Fibroblast of mammary gland (primary cell): ENCODE measurements at regions not wholly inside any gene's neighbourhood (a gene's known extent, or its start where the extent isn't known, plus 50 kb on each side); places are given as distances from the start of the nearest gene placed in this dataset.

ENCODE experiments used
- DNase-seq: peaks from one replicate; pipeline ENCODE4 v3.0.0-alpha.2; 2010; ENCODE audit warnings: low read depth
- H3K4me3 ChIP-seq: 2 replicates; pipeline ENCODE4 v1.5.1; 2011; ENCODE audit warnings: low read depth, mild to moderate bottlenecking, low read length, moderate library complexity; ENCODE audit not compliant: control insufficient read depth
- TF ChIP-seq, protein P1 (sequence below): conservative IDR thresholded peaks from 2 replicates; pipeline ENCODE4 v1.5.1; 2011; ENCODE audit warnings: low read depth, low read length, inconsistent platforms; ENCODE audit not compliant: control insufficient read depth, insufficient read depth

- TF ChIP-seq, protein P1, sequence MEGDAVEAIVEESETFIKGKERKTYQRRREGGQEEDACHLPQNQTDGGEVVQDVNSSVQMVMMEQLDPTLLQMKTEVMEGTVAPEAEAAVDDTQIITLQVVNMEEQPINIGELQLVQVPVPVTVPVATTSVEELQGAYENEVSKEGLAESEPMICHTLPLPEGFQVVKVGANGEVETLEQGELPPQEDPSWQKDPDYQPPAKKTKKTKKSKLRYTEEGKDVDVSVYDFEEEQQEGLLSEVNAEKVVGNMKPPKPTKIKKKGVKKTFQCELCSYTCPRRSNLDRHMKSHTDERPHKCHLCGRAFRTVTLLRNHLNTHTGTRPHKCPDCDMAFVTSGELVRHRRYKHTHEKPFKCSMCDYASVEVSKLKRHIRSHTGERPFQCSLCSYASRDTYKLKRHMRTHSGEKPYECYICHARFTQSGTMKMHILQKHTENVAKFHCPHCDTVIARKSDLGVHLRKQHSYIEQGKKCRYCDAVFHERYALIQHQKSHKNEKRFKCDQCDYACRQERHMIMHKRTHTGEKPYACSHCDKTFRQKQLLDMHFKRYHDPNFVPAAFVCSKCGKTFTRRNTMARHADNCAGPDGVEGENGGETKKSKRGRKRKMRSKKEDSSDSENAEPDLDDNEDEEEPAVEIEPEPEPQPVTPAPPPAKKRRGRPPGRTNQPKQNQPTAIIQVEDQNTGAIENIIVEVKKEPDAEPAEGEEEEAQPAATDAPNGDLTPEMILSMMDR, result no peak
- no peak for DNase-seq
These were observed 107.1 kb upstream of the UBE3A start for GRCh38 chr15:25545889-25546288.

GRCh38 chr15:25545017-25545416 lies 106.2 kb upstream of the UBE3A start:
- no peak overlapping the region for H3K4me3 ChIP-seq
- DNase-seq, result peak; percentile 71
- TF ChIP-seq, protein P1, result no peak

More at GRCh38 chr15:25545889-25546288, 107.1 kb upstream of the UBE3A start:
- H3K4me3 ChIP-seq, result no peak overlapping the region

GRCh38 chr15:25544076-25544475 lies 105.3 kb upstream of the UBE3A start:
- DNase-seq, result no peak
- TF ChIP-seq, protein P1, result no peak
- H3K4me3 ChIP-seq, result no peak overlapping the region

DNA sequence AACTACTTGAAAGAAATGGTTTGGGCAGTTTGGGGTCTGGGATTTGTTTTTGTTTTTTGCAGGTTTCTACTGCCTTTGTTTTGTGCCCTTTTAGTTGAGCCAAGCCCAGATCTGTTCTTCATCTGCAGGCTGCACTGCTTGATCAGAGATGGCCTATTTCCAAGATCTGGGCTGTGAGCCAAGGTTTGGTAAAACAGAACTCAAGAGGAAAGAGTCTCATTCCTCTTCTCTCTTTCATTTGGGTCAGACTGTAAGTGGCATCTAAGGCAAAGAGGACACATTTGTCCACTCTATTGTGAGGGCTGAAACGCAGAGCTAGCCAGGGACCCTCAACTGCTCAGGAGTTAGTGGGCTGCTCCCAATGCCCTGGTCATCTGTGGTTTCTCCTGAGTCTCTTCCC lies 104.4 kb upstream of the UBE3A start:
- no peak overlapping the region for H3K4me3 ChIP-seq
- TF ChIP-seq, protein P1, result no peak
- DNase-seq, result peak; percentile 69

GRCh38 chr15:25541228-25541627 lies 102.4 kb upstream of the UBE3A start:
- TF ChIP-seq, protein P1, result no peak
- peak; percentile 3 for DNase-seq
- H3K4me3 ChIP-seq, result no peak overlapping the region

GRCh38 chr15:25536801-25537611 lies 98.2 kb upstream of the UBE3A start:
- no peak for DNase-seq
- TF ChIP-seq, protein P1, result no peak
- H3K4me3 ChIP-seq, result no peak overlapping the region

- no peak overlapping the region for H3K4me3 ChIP-seq
- TF ChIP-seq, protein P1, result no peak
- DNase-seq, result no peak
These were observed 97.0 kb upstream of the UBE3A start for GRCh38 chr15:25535866-25536265.
